Erythroblast (primary cell): ENCODE measurements at regions not wholly inside any gene's neighbourhood (a gene's known extent, or its start where the extent isn't known, plus 50 kb on each side); places are given as distances from the start of the nearest gene placed in this dataset.
"Not testable (repeated sequence)": the region's sequence is repeated elsewhere in the genome, so short reads cannot be mapped to it uniquely, and the experiment has no call there.

Experiments
- GATA1 ChIP-seq: IDR thresholded peaks from 2 replicates; pipeline ENCODE4 v1.6.1; 2011; ENCODE audit warnings: low read depth, mild to moderate bottlenecking, control low read depth, low read length, moderate library complexity
- POLR2A ChIP-seq: IDR thresholded peaks from 2 replicates; pipeline ENCODE4 v1.6.1; 2011; ENCODE audit warnings: mild to moderate bottlenecking, low read length

DNA sequence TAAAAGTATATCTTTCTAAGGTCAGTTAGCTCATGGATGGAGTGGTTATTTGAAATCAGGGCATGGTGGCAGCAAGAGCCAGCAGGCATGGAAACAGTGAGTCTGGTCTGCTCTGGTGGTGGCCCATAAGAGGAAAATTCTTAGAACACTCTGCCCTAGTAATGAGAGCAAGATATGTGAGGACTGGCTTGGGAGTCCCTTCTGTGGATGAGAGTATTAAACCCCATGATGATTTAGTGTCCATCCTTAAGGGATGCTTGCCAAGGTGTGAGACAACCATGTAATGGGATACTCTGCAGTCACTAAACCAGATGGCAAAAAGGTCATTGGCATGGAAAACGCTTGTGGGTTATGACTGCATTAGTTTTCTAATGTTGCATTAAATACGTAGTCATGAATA is 269.9 kb downstream of the BCL2L11 start:
- TF ChIP-seq POLR2A, GATA1: not testable (repeated sequence)
